ENCODE measurements at regions not wholly inside any gene's neighbourhood (a gene's known extent, or its start where the extent isn't known, plus 50 kb on each side); places are given as distances from the start of the nearest gene placed in this dataset.
"Not testable (repeated sequence)": the region's sequence is repeated elsewhere in the genome, so short reads cannot be mapped to it uniquely, and the experiment has no call there.

GRCh38 chr16:22719945-22720344 lies 94.0 kb upstream of the HS3ST2 start:
- no peak for DNase-seq (ENCODE audit: low spot score)

GRCh38 chr16:22721511-22722100 lies 92.4 kb upstream of the HS3ST2 start:
- no peak for DNase-seq (ENCODE audit: low spot score)

GRCh38 chr16:22722551-22723541 lies 91.1 kb upstream of the HS3ST2 start:
- DNase-seq (ENCODE audit: low spot score): not testable (repeated sequence)

- no peak for DNase-seq (ENCODE audit: low spot score)
These were observed 87.1 kb upstream of the HS3ST2 start for GRCh38 chr16:22726868-22727267.

GRCh38 chr16:22727285-22728166 lies 86.4 kb upstream of the HS3ST2 start:
- no peak for DNase-seq (ENCODE audit: low spot score)

- no peak for DNase-seq (ENCODE audit: low spot score)
These were observed 85.7 kb upstream of the HS3ST2 start for GRCh38 chr16:22728167-22728836.

- DNase-seq (ENCODE audit: low spot score): no peak
These were observed 81.6 kb upstream of the HS3ST2 start for GRCh38 chr16:22732400-22732799.

- no peak for DNase-seq (ENCODE audit: low spot score)
These were observed 81.0 kb upstream of the HS3ST2 start for GRCh38 chr16:22732959-22733358.

GRCh38 chr16:22734368-22734767 lies 79.6 kb upstream of the HS3ST2 start:
- no peak for DNase-seq (ENCODE audit: low spot score)

GRCh38 chr16:22736791-22737190 lies 77.2 kb upstream of the HS3ST2 start:
- no peak for DNase-seq (ENCODE audit: low spot score)

GRCh38 chr16:22739077-22739476 lies 74.9 kb upstream of the HS3ST2 start:
- DNase-seq (ENCODE audit: low spot score): no peak

GRCh38 chr16:22743401-22743800 lies 70.6 kb upstream of the HS3ST2 start:
- DNase-seq (ENCODE audit: low spot score): no peak

GRCh38 chr16:22751104-22751667 lies 62.8 kb upstream of the HS3ST2 start:
- peak; percentile 20 for DNase-seq (ENCODE audit: low spot score)

- no peak for DNase-seq (ENCODE audit: low spot score)
These were observed 62.3 kb upstream of the HS3ST2 start for GRCh38 chr16:22751685-22752084.

GRCh38 chr16:22753451-22753850 lies 60.5 kb upstream of the HS3ST2 start:
- DNase-seq (ENCODE audit: low spot score): no peak

GRCh38 chr16:22754577-22754976 lies 59.4 kb upstream of the HS3ST2 start:
- DNase-seq (ENCODE audit: low spot score): no peak

- DNase-seq (ENCODE audit: low spot score): no peak
These were observed 56.8 kb upstream of the HS3ST2 start for GRCh38 chr16:22757202-22757601.

GRCh38 chr16:22762486-22762885 lies 51.5 kb upstream of the HS3ST2 start:
- no peak for DNase-seq (ENCODE audit: low spot score)

GRCh38 chr16:22763437-22764080 lies 50.4 kb upstream of the HS3ST2 start:
- DNase-seq (ENCODE audit: low spot score): peak; percentile 43
